ENCODE measurements at regions not wholly inside any gene's neighbourhood (a gene's known extent, or its start where the extent isn't known, plus 50 kb on each side); places are given as distances from the start of the nearest gene placed in this dataset.

- FAIRE-seq, result no peak
- no peak for DNase-seq (ENCODE audit: extremely low spot score, insufficient read length, low read depth)
Measured at GRCh38 chr15:79190093-79190492, 92.4 kb upstream of the ANKRD34C start.

GRCh38 chr15:79186616-79187015 lies 95.9 kb upstream of the ANKRD34C start:
- FAIRE-seq, result no peak
- DNase-seq (ENCODE audit: extremely low spot score, insufficient read length, low read depth), result no peak

GRCh38 chr15:79185199-79185598 lies 94.6 kb upstream of the RASGRF1 start:
- FAIRE-seq, result no peak
- no peak for DNase-seq (ENCODE audit: extremely low spot score, insufficient read length, low read depth)

GRCh38 chr15:79184465-79184892 lies 93.9 kb upstream of the RASGRF1 start:
- DNase-seq (ENCODE audit: extremely low spot score, insufficient read length, low read depth), result peak; percentile 40
- FAIRE-seq, result peak; percentile 80

GRCh38 chr15:79180318-79180717 lies 89.7 kb upstream of the RASGRF1 start:
- FAIRE-seq (no peak), DNase-seq (ENCODE audit: extremely low spot score, insufficient read length, low read depth) (no peak)

- DNase-seq (ENCODE audit: extremely low spot score, insufficient read length, low read depth), result no peak
- no peak for FAIRE-seq
Measured at GRCh38 chr15:79179597-79179996, 89.0 kb upstream of the RASGRF1 start.

GRCh38 chr15:79179108-79179561 lies 88.6 kb upstream of the RASGRF1 start:
- no peak for DNase-seq (ENCODE audit: extremely low spot score, insufficient read length, low read depth)
- no peak for FAIRE-seq

- DNase-seq (ENCODE audit: extremely low spot score, insufficient read length, low read depth) (no peak), FAIRE-seq (no peak)
Measured at GRCh38 chr15:79178594-79178993, 88.0 kb upstream of the RASGRF1 start.

GRCh38 chr15:79176151-79176550 lies 85.6 kb upstream of the RASGRF1 start:
- DNase-seq (ENCODE audit: extremely low spot score, insufficient read length, low read depth) (no peak), FAIRE-seq (no peak)

- FAIRE-seq (no peak), DNase-seq (ENCODE audit: extremely low spot score, insufficient read length, low read depth) (no peak)
Measured at GRCh38 chr15:79172801-79173460, 82.4 kb upstream of the RASGRF1 start.

- DNase-seq (ENCODE audit: extremely low spot score, insufficient read length, low read depth) (no peak), FAIRE-seq (no peak)
Measured at GRCh38 chr15:79172032-79172481, 81.5 kb upstream of the RASGRF1 start.

GRCh38 chr15:79171320-79172031 lies 80.9 kb upstream of the RASGRF1 start:
- no peak for DNase-seq (ENCODE audit: extremely low spot score, insufficient read length, low read depth)
- no peak for FAIRE-seq

GRCh38 chr15:79170256-79170664 lies 79.7 kb upstream of the RASGRF1 start:
- FAIRE-seq, result no peak
- DNase-seq (ENCODE audit: extremely low spot score, insufficient read length, low read depth), result no peak

GRCh38 chr15:79169526-79170133 lies 79.0 kb upstream of the RASGRF1 start:
- DNase-seq (ENCODE audit: extremely low spot score, insufficient read length, low read depth), result no peak
- no peak for FAIRE-seq

GRCh38 chr15:79168922-79169456 lies 78.4 kb upstream of the RASGRF1 start:
- FAIRE-seq (no peak), DNase-seq (ENCODE audit: extremely low spot score, insufficient read length, low read depth) (no peak)

GRCh38 chr15:79167776-79168175 lies 77.2 kb upstream of the RASGRF1 start:
- FAIRE-seq (no peak), DNase-seq (ENCODE audit: extremely low spot score, insufficient read length, low read depth) (no peak)

GRCh38 chr15:79166311-79166955 lies 75.9 kb upstream of the RASGRF1 start:
- FAIRE-seq (no peak), DNase-seq (ENCODE audit: extremely low spot score, insufficient read length, low read depth) (no peak)

- FAIRE-seq, result no peak
- no peak for DNase-seq (ENCODE audit: extremely low spot score, insufficient read length, low read depth)
Measured at GRCh38 chr15:79164465-79164864, 73.9 kb upstream of the RASGRF1 start.

GRCh38 chr15:79164043-79164442 lies 73.5 kb upstream of the RASGRF1 start:
- FAIRE-seq (no peak), DNase-seq (ENCODE audit: extremely low spot score, insufficient read length, low read depth) (no peak)

- DNase-seq (ENCODE audit: extremely low spot score, insufficient read length, low read depth) (no peak), FAIRE-seq (no peak)
Measured at GRCh38 chr15:79163395-79163794, 72.8 kb upstream of the RASGRF1 start.
